Glomerular visceral epithelial cell (primary cell): ENCODE measurements at regions not wholly inside any gene's neighbourhood (a gene's known extent, or its start where the extent isn't known, plus 50 kb on each side); places are given as distances from the start of the nearest gene placed in this dataset.
"Not testable (repeated sequence)": the region's sequence is repeated elsewhere in the genome, so short reads cannot be mapped to it uniquely, and the experiment has no call there.

Experiments
- DNase-seq: peaks from one replicate; pipeline ENCODE4 v3.0.0-alpha.2; 2016; ENCODE audit errors: extremely low spot score

GRCh38 chr3:26068890-26069289, 279.0 kb downstream of the OXSM start:
- no peak for DNase-seq

GRCh38 chr3:26070854-26071253, 281.0 kb downstream of the OXSM start:
- DNase-seq: no peak

- no peak for DNase-seq
Observed at GRCh38 chr3:26074080-26074479, 284.2 kb downstream of the OXSM start.

DNA sequence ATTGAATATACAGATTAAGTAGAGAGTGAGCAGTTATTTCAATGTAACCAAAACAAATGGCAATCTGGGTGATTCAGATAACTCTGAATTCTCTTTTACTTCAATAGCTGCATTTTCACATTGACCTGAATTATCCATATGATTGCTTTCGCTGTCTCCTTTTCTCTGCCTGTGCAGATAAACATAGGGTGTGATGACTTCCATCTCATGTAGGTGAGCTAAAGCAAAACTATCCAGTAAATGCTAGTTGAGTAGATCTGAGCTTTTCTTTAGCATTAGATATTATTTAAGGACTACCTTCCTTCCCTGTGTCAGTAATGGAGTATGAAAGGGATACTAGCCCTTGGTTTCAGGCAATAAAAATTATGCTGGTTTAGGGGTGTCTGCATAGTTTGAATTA, 288.6 kb downstream of the OXSM start:
- no peak for DNase-seq

DNA sequence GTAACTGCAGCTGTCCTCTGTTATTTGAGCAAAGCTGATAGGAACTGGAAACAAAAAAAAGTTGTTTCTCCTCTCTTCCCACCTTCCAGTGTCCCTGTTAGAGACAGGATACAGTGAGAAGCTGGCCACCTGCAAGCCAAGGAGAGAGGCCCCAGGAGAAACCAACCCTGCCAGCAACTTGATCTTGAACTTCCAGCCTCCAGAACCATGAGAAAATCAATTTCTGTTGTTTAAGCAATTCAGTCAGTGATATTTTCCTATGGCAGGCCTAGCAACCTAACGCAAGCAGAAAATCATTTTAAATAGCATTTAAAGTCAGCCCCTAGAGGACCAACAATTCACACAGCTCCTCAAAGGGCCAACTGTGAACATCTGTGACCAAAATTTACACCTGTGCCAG, 291.3 kb downstream of the OXSM start:
- DNase-seq: no peak

DNA sequence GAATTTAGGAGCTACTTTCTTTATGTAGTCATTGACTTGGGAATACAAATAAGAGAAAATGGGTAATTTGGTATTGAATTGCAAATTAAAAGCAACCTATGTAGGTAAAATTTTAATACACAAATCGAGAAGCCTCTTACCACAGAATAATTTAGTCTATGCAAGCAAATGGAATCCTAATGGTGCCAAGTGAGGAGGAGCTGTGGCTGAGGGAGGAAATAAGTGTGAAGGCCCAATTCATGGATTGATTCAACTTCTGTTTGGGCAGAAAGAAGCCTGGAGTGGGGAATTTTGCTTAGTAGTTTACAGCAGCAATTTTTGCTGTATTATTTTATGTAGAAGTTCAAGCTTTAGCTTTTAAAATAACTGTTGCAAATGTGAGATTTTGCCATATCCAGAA, 291.9 kb downstream of the OXSM start:
- no peak for DNase-seq

- DNase-seq: no peak
Observed at GRCh38 chr3:26082911-26083310, 293.0 kb downstream of the OXSM start.

DNA sequence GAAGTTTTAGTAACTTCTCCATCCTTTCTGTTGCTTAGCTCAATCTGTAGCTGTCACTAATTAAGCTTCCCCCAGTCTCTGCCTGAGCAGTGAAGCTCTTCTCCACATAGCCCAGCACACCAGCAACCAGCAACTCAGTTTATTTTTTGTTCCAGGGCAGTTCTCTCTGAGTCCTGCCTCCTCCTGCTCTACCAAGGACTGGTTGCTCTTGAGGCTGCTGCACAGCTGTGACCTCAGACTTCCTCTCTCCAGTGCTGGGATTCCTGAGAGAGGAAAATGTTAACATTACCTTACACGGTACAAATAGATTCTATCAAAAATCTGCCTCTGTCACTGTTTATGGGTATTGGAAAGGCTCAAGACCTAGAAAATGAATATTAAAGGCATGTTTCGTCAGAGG, 294.7 kb downstream of the OXSM start:
- no peak for DNase-seq

DNA sequence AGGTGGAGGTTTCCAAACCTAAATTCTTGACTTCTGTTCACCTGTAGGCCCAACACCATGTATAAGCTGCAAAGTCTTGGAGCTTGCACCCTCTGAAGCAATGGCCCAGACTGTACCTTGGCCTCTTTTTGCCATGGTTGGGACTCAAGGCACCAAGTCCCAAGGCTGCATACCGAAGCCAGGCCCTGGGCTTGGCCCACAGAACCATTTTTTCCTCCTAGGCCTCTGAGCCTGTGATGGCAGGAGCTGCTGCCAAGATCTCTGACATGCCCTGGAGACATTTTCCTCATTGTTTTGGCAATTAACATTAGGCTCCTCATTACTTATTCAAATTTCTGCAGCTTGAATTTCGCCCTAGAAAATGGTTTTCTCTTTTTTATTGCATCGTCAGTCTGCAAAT, 297.9 kb downstream of the OXSM start:
- no peak for DNase-seq

GRCh38 chr3:26089249-26089648, 299.4 kb downstream of the OXSM start:
- DNase-seq: no peak

- no peak for DNase-seq
Observed at GRCh38 chr3:26090589-26090988, 300.7 kb downstream of the OXSM start.

DNA sequence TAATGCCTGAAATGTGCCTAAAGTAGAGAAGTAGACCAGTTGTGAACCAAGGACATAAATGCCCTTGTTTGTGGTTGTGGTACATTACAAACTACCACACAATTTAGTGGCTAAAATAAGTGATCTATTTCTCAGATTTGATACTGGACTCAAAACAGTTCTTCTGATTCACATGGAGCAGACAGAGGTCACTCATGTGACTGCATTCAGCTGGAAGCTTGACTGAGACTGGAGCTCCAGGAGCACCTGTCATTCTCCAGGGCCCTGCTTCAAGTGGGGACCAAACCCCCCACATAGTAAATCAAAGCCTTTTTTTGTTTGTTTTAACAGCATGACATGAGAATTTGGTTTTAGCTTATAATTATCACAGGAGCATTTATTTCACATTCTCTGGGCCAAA, 301.2 kb downstream of the OXSM start:
- DNase-seq: no peak

DNA sequence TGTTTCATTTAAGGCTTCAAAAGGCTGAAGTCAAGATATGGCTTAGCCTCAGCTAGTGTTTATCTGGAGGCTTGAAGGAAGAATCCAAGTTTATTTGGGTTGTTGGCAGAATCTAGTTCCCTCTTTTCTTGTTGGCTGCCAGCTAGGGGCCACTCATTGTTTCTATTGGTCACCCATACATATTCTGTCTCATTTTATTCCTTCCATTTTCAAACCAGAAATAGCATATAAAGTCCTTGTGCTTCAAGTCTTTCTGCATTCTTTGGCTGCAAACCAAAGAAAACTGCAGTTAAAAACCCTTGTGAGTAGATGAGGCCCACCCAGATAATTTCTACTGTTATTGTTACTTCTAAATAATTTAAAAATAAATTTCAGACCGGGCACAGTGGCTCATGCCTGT, 301.7 kb downstream of the OXSM start:
- DNase-seq: no peak

GRCh38 chr3:26097111-26097510, 307.2 kb downstream of the OXSM start:
- DNase-seq: not testable (repeated sequence)

DNA sequence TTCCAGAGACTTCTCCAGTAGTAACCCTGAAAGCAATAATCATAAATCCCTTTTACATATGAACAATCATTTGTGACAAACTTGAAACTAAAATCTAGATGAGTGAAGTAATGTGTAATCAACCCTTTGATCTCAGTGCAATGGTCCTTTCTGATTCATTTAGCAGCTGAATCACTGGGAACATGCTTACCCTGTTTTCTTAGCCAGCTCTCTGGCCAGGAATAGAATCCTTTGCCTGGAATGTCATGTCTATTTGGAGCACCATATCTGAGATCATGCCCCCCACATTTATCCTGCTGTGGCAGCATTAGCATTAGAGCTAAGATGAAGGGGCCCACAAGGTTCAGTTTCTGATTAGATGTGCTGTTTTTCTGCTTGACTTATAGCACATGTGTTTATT, 309.8 kb downstream of the OXSM start:
- peak; percentile 26 for DNase-seq

DNA sequence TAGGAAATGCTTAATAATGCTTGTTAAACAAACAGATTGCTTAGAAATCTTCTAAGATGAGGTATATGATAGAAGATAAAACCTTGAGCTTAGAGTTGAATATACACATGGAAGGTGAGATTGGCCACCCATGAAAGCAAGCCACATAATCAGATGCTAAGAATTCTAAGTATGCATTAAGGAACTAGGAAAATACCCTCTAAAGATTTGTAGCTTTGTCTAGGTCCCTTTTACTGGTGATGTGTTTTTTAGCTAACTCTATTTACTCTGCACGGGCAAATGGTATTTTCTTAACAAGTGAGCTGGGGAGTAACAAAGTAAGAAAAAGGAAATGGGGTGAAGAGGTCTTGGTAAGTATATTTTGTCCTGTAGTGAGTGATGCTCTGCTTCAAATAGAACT, 310.3 kb downstream of the OXSM start:
- DNase-seq: no peak

- DNase-seq: no peak
Observed at GRCh38 chr3:26102376-26102775, 312.5 kb downstream of the OXSM start.

- no peak for DNase-seq
Observed at GRCh38 chr3:26104851-26105251, 315.0 kb downstream of the OXSM start.

GRCh38 chr3:26105261-26105660, 315.4 kb downstream of the OXSM start:
- DNase-seq: no peak

- peak; percentile 25 for DNase-seq
Observed at GRCh38 chr3:26106228-26106627, 316.3 kb downstream of the OXSM start.

- no peak for DNase-seq
Observed at GRCh38 chr3:26108846-26109489, 319.1 kb downstream of the OXSM start.

- DNase-seq: no peak
Observed at GRCh38 chr3:26114851-26115250, 325.0 kb downstream of the OXSM start.

GRCh38 chr3:26118165-26118564, 328.3 kb downstream of the OXSM start:
- DNase-seq: no peak

- no peak for DNase-seq
Observed at GRCh38 chr3:26132942-26133341, 343.1 kb downstream of the OXSM start.
